ENCODE measurements at regions not wholly inside any gene's neighbourhood (a gene's known extent, or its start where the extent isn't known, plus 50 kb on each side); places are given as distances from the start of the nearest gene placed in this dataset.

DNA sequence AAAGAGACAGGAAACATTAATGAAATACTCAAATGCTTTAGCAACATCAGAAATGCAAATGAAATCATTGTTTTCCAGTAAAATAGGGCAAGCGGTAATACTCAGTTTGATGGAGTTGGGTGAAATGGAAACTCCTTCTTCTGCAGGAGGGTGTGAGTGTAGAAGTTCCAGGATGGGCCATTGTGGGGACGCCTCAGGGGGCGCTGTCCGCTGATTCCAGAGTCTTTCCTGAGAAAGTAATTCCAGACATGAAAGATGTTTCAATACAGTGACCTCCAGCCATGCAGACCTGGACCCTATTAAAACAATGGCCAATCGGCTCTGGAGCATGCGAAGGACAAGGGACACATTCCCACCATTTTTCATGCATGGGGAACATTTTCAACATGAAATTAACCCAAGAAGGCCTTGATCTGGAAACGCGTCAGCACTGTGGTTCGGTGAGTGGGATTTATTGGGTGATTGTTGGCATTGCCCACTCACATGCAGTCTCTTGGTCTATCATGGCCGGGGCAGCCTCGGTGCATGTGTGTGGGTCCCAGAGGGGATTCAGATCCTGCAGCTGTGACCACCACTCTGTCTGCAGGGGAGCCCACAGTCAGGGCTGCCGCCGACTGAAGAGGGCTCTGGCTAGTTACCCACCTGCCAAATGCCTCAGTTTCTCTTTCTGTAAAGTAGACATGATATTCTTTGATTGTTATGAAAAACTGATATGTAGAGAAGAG lies 132.6 kb upstream of the IRX4 start:
- no peak for DNase-seq

DNA sequence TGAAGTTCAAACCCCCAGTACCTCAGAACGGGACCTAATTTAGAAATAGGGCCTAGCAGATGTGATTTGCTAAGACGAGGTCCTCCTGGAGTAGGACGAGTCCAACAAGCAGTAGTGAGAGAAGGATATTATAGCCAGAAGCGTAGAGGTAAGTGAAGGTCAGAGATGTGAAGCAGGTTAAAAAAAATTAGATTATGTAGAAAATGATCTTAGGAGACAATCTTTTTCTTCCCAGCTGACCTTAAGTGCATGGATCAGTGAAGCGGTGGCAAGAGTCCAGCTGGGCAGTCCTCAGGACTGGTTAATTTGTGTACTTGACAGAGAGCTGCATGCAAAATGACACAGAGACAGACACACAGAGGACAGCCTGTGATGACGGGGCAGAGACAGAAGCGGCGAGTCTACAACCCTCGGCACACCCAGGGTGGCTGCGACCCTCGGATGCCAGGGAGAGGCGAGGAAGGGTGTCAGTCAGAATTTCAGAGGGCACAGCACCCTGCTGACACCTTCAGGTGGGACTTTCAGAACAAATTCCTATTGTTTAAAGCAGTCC lies 131.4 kb upstream of the IRX4 start:
- no peak for DNase-seq

DNA sequence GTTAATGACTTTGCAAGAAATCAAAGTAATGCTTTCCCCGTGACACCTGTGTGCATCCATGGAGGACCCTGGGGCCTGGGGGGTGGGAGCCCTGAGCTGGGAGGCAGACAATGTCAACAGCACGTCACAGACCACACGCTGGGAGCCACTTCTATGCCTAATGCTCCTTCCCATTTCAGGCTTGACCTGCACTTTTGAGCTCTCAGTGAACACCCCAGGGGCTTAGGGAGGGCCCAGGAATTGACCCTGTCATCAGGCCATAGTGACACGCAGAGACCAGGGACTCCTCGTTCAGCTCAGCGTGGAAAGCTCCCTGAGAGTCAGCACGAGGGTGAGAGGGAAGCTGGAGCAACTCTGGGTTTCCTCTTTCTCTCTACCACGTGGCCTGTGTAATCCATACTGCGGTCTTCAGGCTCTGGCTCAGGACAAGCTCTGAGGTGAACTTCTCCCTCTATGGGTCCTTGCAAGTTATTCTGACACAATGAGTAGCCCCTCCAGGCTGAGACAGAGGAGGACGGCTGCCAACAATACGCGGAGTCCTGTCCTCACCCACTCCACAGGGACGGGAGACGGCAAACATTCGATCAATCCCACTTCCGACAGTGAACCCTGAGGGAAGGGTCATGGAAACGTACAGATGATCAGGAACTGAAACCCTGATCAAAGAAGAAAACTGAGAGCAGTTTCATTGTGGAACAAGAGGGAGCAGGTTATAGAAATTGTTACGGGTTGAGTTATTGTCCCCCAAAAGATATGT lies 130.8 kb upstream of the IRX4 start:
- DNase-seq = no peak

DNA sequence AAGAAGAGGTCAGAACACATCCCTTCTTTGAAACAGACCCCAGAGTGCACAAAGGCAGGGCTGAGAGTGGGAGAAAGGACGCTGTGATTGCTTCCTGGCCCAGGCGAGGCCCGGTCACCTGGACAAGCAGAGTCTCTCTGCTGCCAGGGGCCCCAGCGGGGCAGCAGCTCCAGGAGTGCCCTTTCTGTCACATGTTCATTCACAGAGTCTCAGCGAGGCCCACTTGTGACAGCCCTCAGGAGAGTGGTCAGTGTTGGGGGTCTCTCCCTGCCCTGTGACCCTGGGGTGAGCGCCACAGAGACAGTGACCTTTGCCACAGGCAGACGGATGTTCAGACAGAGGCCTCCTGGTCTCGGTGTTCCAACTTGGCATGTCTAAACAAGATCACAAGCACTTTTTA lies 130.2 kb upstream of the IRX4 start:
- no peak for DNase-seq

DNA sequence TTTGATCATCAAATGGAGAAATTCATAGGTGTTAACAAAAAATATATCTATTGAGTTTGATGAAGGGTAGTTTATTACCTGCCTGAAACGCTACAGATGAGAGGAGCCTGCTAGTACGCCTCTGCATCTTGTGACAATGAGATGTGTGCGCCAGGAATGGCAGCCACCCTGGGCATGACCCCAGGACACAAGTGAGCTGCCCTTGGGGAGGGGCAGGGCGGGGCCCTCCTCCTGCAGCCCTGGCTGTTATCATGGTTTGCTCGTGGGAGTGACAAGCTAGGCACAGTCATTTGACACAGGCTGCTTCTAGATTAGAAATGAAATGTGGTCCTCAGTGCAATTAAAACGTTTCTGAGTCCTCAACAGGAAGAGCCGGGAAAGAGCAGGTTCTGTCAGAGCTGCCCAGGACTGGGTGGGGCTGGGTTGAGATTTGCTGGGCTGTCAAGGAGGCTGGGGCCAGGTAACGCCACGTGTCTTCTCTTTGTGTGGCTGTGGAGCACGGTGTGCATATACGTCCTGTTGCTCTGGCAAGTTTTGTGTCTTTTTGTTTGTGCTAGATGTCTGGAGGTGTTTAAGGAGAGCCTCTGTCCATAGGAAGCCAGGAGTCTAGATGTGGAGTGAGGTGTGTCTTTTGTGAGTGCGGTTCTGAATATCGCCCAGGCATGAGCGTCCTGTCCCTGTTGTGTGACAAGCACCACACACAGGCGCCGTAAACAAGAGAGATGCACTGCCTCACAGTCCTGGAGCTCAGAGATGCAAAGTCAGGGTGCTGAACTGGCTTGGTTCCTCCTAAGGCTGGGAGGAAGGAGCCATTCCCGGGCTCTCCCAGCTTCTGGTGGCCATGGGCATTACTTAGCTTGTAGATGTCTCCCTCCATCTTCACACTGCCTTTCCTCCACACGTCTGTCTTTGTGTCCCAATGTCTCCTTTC lies 129.0 kb upstream of the IRX4 start:
- no peak for DNase-seq

DNA sequence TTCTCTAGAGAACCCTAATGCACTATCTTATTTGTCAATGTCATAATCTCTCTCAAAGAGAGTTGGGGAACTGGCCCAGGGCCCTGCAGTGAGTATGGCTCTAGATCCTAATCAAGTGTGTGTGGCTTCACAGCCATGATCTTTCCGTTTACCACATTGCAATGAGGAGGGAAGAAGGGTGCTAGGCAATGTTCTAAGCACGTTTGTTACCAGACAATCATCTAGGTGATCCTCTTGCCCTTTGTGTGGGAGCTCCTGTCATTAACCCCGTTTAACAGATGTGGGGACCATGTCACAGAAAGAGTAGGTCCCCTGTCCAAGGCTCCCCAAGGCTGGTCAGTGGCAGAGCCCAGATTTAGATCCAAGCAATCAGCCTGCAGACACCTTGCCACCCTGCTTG lies 128.2 kb upstream of the IRX4 start:
- no peak for DNase-seq

DNA sequence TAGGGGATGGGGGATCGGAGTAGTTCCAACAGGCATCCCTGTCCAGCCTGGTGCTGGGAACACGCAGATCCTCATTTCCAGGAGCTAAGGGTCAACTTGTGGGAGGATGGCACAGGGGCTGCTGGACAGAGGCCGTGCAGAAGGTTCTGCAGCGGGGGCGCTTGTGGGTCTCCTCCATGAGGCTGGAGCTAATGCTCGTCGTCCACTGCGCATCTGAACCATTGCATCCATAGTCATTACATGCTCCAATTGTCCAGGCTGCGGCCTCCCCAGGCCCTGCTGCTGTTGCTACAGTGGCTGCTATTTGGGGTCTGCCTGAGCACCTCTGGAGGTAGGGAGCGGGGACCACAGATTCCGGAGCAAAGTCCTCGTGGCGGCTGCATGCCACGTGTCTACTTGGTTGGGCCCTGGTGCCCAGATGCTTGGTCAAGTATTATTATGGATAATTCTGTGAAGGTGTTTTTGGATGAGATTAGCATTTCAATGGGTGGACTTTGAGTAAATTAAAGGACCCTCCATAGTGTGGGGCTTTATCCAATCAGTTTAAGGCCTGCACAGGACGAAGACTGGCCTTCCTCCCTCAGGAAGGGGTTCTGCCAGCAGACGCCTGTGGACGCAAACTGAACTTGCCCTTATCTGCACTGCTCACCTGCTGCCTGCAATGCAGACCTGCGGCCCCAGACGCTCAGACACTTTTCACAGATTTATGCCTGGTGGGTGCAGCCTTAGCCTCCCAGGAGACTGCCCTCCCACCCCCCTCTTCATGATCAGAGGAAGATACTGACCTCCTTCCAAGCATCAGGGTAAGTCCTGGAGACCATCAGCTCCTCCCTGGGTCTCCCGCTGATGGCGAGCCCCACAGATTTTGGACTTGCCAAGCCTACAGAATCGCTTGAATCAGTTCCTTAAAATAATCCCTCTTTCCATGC lies 127.5 kb upstream of the IRX4 start:
- DNase-seq = no peak

DNA sequence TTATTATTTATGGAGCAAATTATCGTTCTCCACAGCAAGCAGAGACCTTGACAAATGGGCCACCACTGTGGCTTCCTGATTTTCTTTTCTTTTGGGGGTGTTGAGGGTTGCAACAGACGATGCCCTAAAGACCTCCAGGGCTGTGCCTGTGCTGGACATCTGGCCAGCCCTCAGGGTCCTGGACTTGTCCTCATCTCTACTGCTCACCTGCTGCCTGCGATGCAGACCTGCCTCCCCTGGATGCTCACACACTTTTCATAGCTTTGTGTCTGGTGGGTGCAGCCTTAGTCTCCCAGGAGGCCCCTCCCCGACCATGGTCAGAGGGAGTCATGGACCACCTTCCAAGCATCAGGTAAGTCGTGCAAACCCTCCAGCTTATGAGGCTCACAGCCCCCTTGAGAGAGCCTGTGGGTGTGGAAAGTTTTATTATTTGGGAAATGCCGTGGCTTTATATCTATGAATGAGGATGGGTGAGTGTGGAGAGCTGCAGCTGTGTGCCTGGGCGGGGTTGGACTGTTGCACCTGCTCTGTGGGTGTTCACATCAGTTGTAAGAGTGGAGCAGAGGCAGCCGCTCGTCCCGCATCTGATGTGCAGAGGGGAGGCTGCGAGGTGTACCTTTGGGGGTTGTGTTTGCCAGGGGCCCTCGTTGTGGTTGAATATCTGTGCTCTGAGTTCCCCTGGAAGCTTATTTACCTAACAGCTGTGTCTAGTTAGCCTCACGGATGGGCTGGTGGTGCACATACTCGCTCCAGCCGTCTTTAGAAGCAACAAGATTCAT lies 126.3 kb upstream of the IRX4 start:
- no peak for DNase-seq

DNA sequence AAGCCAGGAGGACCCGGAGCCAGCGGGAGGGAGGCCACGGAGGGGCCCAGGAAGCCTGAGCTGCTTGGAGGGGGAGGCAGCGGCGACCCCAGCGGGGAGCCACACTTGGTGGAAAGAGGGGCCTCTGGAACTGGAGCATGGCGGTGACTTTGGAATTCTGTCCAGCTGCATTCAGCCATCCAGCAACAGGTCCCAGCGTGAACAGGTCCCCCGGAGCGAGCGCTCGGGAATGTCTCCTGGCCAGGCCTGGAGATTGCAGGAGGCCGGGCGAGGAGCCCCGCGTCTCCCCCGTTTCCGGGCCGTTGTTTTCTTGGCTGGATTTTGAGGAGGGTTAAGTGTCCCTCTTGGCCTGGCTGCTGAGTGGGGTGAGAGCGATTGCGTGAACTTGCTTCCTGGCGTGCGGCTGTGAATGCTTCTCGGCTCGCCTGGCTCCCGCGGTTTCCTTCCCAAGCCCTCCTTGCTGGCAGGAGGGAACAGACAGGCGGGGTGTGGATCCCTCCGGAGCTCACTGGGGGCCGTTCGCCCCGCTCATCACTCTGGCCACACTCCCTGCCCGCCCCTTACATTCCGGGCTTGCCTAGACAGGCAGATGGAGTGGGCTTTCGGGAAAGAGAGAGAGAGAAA lies 125.3 kb upstream of the IRX4 start:
- no peak for DNase-seq

DNA sequence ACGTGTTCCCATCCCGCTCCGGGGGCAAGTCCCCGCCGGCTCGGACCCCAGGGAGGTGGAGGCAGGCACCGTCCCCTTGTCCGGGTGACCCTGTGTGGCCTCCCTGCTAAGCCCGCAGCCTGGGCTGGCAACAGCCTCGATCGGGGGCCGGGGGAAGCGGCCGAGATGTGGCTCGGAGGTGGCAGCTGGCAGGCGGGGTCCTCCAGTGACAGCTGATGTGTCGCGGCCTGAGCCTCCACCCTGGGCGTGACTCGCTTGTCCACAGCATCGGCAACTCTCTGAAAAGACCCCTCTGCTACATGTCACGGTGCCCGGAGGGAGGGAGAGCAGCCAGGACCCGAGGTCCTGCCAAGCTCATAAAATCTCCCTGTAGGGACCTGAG lies 124.8 kb upstream of the IRX4 start:
- no peak for DNase-seq

DNA sequence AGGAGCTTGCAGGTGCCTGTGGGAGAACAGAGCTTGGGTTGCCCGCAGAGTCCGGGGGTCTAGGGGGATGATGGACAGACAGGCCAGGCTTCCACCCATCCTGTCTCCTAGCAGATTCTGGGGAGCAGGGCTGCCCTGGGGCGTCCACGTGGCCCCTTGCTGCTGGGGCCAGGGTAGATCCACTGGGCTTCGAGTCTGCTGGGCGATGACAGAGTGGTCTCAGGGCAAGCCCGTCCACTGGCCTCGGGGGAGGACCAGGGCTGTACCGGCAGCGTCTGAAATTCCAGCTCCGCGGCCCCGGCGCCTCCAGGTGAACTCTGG lies 124.2 kb upstream of the IRX4 start:
- no peak for DNase-seq

DNA sequence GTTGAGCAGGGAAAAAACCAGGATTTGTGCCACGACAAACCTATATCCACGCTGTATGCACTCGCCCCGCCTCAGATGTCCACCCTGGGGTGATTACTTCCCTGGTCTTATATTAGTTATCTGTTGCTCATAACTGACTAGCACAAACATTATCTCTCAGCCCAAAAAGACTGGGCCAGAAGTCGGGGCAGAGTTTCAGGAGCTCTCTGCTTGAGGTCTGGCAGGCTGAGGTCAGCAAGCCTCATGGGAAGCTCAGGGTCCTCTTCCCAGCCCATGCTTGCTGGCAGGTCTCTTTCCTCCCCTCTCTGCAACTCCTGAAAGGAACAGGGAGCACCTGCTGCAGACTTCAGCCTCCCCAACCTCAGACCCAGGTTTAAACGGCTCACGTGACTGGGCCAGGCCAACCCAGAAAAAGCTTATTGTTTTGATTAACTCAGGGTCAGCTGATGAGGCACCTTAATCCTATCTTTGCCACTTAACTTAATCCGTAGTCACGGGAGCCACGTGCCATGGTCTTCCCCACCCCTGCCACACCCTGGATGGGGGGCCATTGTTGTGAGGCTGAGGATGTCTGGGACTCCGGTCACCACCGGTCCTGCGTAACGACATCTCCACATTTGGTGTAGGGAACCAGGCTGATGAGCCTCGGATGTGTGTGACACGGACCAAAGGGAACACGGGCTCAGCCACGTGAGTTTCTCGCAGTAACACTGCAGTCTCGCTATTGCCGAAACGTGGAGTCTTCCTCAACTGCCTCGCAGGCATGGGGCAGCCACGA lies 123.7 kb upstream of the IRX4 start:
- DNase-seq = no peak

DNA sequence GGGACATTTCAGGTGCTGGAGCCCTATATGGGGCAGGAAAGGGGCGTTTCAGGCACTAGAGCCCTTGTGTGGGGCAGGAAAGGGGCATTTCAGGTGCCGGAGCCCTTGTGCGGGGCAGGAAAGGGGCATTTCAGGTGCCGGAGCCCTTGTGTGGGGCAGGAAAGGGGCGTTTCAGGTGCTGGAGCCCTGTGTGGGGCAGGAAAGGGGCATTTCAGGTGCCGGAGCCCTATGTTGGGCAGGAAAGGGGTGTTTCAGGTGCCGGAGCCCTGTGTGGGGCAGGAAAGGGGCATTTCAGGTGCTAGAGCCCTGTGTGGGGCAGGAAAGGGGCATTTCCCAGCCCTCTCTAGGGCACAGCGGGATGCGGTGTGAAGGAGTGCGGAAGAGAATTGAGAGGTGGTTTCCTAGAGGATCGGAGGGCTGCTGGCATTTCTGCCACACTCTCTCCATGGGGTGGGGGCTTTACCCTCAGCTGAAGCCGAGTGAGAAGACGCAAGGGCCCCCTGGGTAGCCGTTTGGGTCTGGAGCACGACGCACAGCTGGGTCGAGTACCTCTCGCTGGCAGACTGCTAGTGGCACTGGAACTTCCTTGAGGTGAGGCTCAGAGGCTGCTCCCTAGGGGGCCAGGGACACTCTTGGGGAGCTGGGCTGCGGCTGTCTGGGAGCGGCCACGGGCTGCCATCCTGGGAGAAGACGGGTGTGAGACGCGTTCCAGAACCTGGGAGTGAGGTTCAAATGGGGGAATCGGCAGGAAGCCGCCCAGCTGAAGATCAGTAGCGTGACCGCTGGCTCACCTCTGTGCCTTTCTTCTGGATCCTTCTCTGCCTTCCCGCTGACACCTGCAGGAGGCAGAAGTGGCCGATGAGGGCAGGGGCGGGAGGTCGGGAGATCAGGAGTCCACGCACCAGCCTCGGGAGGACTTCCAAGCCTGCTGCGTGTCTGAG lies 122.6 kb upstream of the IRX4 start:
- no peak for DNase-seq

DNA sequence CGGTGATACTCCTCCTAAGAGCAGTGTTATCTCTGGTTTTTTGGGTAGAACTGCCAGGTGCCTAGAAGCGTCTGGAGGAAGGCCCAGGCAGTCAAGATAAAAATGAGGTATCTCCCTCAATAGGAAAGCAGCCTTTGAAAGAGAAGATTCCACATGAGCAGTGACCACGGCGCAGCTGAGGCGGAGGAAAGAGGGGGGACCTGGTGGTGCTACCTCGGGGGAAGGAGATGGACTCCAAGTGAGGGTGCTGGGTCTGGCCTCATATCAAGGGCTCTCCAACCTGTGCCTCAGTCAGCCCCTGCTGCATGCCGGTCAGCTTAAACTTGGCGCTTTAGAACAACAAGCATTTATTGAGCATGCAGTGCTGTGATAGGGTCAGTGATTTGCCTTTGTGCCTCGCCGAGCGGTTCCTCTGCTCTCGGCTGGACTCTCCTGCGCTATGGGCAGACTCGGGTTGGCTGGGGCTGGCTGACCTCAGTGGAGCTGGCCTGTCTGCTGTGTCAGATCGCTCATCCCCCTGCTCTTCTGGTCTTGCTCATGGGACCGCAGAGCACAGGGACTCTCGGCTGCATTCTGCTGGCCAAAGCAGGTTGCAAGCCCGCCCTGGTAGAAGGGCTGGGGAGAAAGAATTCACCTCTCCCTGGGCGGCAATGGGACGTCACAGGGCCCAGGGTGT lies 121.1 kb upstream of the IRX4 start:
- no peak for DNase-seq

DNA sequence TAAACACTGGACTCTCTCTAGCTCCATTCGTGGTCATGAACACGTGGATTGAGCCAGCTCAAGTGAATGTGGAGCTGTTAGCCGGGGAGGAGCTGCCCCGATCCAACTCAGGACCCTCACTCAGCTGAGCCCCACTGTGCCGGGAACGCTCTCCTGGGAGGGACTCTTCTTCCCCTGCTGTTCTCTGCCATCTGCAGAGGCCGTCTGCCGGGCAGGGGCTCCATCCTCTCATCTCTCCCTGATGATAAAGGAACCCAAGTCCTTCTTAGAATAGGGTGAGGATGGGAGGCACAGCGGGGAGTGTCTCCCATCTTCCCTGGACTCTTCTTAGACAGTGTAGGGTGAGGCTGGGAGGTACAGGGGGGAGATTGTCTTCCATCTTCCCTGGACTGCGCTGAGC lies 120.5 kb upstream of the IRX4 start:
- no peak for DNase-seq

DNA sequence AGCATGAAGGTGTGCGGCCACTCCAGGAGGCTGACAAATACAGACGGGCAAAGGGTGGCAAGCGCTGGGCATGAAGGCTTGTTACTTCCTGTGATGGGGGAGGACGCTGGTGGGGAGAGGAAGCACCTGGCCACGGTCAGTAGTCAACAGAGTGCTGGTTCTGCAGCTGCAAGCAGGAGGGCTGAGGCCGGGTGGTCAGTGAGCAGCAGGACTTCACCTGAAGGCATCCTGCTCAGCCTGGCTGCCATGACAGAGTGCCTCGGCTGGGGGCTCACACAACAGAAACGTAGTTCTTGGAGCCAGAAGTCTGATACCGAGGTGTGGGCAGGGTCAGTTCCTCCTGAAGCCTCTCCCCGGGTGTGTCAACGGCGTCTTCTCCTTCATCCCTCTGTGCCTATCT lies 118.6 kb upstream of the IRX4 start:
- DNase-seq = no peak

DNA sequence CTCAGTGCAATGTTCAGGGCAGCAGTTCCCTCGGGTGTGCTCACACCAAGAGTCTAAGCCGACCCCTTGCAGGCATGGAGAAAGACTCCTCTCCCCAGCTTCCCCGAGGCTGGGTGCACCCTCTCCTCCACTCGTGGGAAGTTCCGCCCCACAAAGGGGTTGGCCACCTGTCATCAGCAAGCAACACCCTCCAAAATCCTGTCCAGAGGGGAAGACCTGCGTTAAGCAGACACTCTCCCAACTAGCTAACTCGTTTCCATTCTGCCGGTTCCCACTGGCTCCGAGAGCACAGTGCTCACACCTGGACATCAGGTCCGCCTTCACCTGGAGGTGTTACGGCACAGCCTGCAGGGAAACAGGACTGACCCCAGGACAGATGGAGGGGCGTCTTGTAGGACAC lies 117.9 kb upstream of the IRX4 start:
- DNase-seq = no peak

DNA sequence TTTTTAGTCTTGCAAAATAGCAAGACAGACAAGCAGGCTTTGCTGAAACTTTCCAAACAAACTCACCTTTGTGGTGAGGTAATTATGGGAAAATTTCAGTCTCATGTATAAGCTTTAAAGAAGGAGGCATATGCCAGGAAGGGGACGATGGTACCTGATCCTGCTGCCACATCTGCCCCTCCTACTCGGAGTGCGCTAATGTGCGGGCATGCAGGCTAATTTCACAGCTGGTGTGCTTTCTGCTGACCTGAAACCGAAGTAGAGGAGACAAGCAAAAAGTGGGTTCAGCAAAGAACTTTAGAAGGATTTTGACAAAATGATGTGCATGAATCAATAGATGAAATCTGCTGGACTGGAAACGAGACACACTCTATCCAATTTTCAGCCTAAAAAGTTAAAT lies 117.1 kb upstream of the IRX4 start:
- DNase-seq = no peak
